ENCODE measurements at regions not wholly inside any gene's neighbourhood (a gene's known extent, or its start where the extent isn't known, plus 50 kb on each side); places are given as distances from the start of the nearest gene placed in this dataset.

DNA sequence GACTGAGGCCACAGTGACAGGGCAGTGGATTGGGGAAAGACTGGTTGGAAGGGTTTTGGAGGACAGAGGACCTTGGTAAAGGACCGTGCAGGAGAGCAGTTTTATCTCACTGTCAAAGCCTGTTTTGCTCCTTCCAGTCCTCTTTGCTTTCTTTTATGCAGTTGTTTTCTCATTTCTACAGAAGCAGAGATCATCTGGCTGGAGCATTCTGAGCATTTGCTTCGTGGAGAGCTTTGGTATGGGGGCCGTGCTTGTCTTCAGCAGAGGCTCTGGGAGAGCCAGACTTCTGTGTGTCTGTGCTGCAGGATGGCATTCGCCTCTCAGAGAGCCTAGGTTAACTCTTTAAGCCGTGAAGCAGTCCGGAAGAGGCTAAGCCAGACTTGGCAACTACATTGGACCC, 171.8 kb upstream of the TUT7 start:
- Histone ChIP-seq H3K4me3 (no peak overlapping the region), H3K4me2 (no peak overlapping the region), H3K9me2 (ENCODE audit: insufficient read depth) (no peaks in the 10 kb centered on the region), H4K20me1 (ENCODE audit: insufficient read depth) (no peaks in the 10 kb centered on the region), H3K36me3 (ENCODE audit: low read depth) (no peaks in the 10 kb centered on the region), H2AFZ (no peak overlapping the region), H3F3A (ENCODE audit: insufficient read depth, low read depth) (peaks cover 6% of the 10 kb centered on the region; the same call in 1 of the 2 replicates), H3K27ac (no peak overlapping the region), H3K4me1 (replicated peaks; ENCODE audit: insufficient read depth) (peaks cover 13% of the 10 kb centered on the region), H3K27me3 (ENCODE audit: insufficient read depth, low read depth) (no peaks in the 10 kb centered on the region), H3K9me3 (ENCODE audit: insufficient read depth, low read depth) (no peaks in the 10 kb centered on the region), H3K79me2 (ENCODE audit: low read depth) (no peaks in the 10 kb centered on the region)
- ChIA-PET POLR2A (ENCODE audit: unreplicated experiment) (no interaction called here), CTCF (no interaction called here)
- DNase-seq, result no peak
- TF ChIP-seq EZH2 (IDR thresholded peaks at IDR 0.05; ENCODE audit: low read depth), result no peak
- TF ChIP-seq, protein P1, sequence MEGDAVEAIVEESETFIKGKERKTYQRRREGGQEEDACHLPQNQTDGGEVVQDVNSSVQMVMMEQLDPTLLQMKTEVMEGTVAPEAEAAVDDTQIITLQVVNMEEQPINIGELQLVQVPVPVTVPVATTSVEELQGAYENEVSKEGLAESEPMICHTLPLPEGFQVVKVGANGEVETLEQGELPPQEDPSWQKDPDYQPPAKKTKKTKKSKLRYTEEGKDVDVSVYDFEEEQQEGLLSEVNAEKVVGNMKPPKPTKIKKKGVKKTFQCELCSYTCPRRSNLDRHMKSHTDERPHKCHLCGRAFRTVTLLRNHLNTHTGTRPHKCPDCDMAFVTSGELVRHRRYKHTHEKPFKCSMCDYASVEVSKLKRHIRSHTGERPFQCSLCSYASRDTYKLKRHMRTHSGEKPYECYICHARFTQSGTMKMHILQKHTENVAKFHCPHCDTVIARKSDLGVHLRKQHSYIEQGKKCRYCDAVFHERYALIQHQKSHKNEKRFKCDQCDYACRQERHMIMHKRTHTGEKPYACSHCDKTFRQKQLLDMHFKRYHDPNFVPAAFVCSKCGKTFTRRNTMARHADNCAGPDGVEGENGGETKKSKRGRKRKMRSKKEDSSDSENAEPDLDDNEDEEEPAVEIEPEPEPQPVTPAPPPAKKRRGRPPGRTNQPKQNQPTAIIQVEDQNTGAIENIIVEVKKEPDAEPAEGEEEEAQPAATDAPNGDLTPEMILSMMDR (conservative IDR thresholded peaks at IDR 0.05), result no peak
- intact Hi-C loops (cut with micrococcal nuclease; ENCODE audit: unreplicated experiment), result no loop called here
- BruUV-seq (replicated peaks), result no TSS peak

- no peak overlapping the region for H3K27ac ChIP-seq
- H2AFZ ChIP-seq, result no peak overlapping the region
- TF ChIP-seq EZH2 (IDR thresholded peaks at IDR 0.05; ENCODE audit: low read depth), result no peak
- TF ChIP-seq, protein P1 (conservative IDR thresholded peaks at IDR 0.05), result no peak
- H3K9me2 ChIP-seq (ENCODE audit: insufficient read depth), result no peaks in the 10 kb centered on the region
- intact Hi-C loops (cut with micrococcal nuclease; ENCODE audit: unreplicated experiment), result no loop called here
- H3K36me3 ChIP-seq (ENCODE audit: low read depth), result no peaks in the 10 kb centered on the region
- H3K9me3 ChIP-seq (ENCODE audit: insufficient read depth, low read depth), result no peaks in the 10 kb centered on the region
- H3K4me3 ChIP-seq, result no peak overlapping the region
- peaks cover 6% of the 10 kb centered on the region; the same call in 1 of the 2 replicates for H3F3A ChIP-seq (ENCODE audit: insufficient read depth, low read depth)
- H3K4me1 ChIP-seq (replicated peaks; ENCODE audit: insufficient read depth), result peaks cover 12% of the 10 kb centered on the region
- no TSS peak for BruUV-seq (replicated peaks)
- no peak overlapping the region for H3K4me2 ChIP-seq
- H3K79me2 ChIP-seq (ENCODE audit: low read depth), result no peaks in the 10 kb centered on the region
- CTCF ChIA-PET, result no interaction called here
- no peak for DNase-seq
- POLR2A ChIA-PET (ENCODE audit: unreplicated experiment), result no interaction called here
- no peaks in the 10 kb centered on the region for H3K27me3 ChIP-seq (ENCODE audit: insufficient read depth, low read depth)
- no peaks in the 10 kb centered on the region for H4K20me1 ChIP-seq (ENCODE audit: insufficient read depth)
These were observed 171.0 kb upstream of the TUT7 start for GRCh38 chr9:86525182-86525581.

GRCh38 chr9:86521977-86522376, 167.8 kb upstream of the TUT7 start:
- H4K20me1 ChIP-seq (ENCODE audit: insufficient read depth), result no peaks in the 10 kb centered on the region
- H3K9me2 ChIP-seq (ENCODE audit: insufficient read depth), result no peaks in the 10 kb centered on the region
- no peak for DNase-seq
- POLR2A ChIA-PET (ENCODE audit: unreplicated experiment), result no interaction called here
- H3F3A ChIP-seq (ENCODE audit: insufficient read depth, low read depth), result no peaks in the 10 kb centered on the region
- CTCF ChIA-PET, result no interaction called here
- BruUV-seq (replicated peaks), result no TSS peak
- no peak overlapping the region for H3K4me3 ChIP-seq
- no peaks in the 10 kb centered on the region for H3K4me1 ChIP-seq (replicated peaks; ENCODE audit: insufficient read depth)
- no peak for TF ChIP-seq EZH2 (IDR thresholded peaks at IDR 0.05; ENCODE audit: low read depth)
- TF ChIP-seq, protein P1 (conservative IDR thresholded peaks at IDR 0.05), result no peak
- no peaks in the 10 kb centered on the region for H3K79me2 ChIP-seq (ENCODE audit: low read depth)
- H2AFZ ChIP-seq, result no peak overlapping the region
- H3K9me3 ChIP-seq (ENCODE audit: insufficient read depth, low read depth), result no peaks in the 10 kb centered on the region
- H3K27ac ChIP-seq, result no peak overlapping the region
- H3K36me3 ChIP-seq (ENCODE audit: low read depth), result no peaks in the 10 kb centered on the region
- intact Hi-C loops (cut with micrococcal nuclease; ENCODE audit: unreplicated experiment), result no loop called here
- H3K27me3 ChIP-seq (ENCODE audit: insufficient read depth, low read depth), result no peaks in the 10 kb centered on the region
- H3K4me2 ChIP-seq, result no peak overlapping the region

Data from PC-9 (cell line).